SK-N-SH (cell line): ENCODE measurements at regions not wholly inside any gene's neighbourhood (a gene's known extent, or its start where the extent isn't known, plus 50 kb on each side); places are given as distances from the start of the nearest gene placed in this dataset.

Experiments used
- CTCF ChIA-PET: fragments of 300-600, 350-600 bp; formaldehyde crosslinking; extraction: SDS; loops from one replicate; lab custom pipeline; 2021; lab: Yijun Ruan, JAX
- POLR2A ChIA-PET: fragments of 350-600 bp; sonication (Branson Sonifier 250); formaldehyde crosslinking; extraction: SDS; loops from one replicate; lab custom pipeline; 2020; ENCODE audit warnings: antibody characterized with exemption, inconsistent platforms; lab: Yijun Ruan, JAX
- DNase-seq: peaks from one replicate; pipeline ENCODE4 v3.0.0; 2012
- H2AFZ ChIP-seq: fragments of 200-600 bp; sonication (generic); 2 replicates; pipeline ENCODE4 v1.8.1; 2016; ENCODE audit warnings: antibody characterized with exemption, mild to moderate bottlenecking, low read depth
- H3F3A ChIP-seq: fragments of 200-600 bp; sonication (generic); replicated peaks from 2 replicates; pipeline ENCODE3; 2016; ENCODE audit warnings: antibody characterized with exemption, mild to moderate bottlenecking; ENCODE audit not compliant: insufficient read depth
- H3K27ac ChIP-seq, 2 experiments: fragments of 200-500 bp in 1 of 2; fragments of 200-600 bp in 1 of 2; sonication (Bioruptor generic) in 1 of 2; sonication (generic), shearing (Covaris generic) in 1 of 2; 2 replicates each; pipeline versions ENCODE4 v1.5.1 to v1.6.1; 2014 to 2016; ENCODE audit warnings: low read depth in 2 of 2, inconsistent platforms in 1 of 2, low read length in 1 of 2, mild to moderate bottlenecking in 1 of 2, mixed read lengths in 1 of 2
- H3K27me3 ChIP-seq: fragments of 200-600 bp; sonication (generic), shearing (Covaris generic); 2 replicates; pipeline ENCODE4 v1.6.1; 2016; ENCODE audit warnings: mixed run types; ENCODE audit not compliant: insufficient read depth
- H3K36me3 ChIP-seq, 2 experiments: fragments of 200-500 bp in 1 of 2; fragments of 200-600 bp in 1 of 2; sonication (Bioruptor generic) in 1 of 2; sonication (generic) in 1 of 2; replicated peaks in 1 of 2; 2 replicates each; pipeline versions ENCODE3 to v1.5.1; 2014 to 2016; ENCODE audit warnings: low read length in 1 of 2, mild to moderate bottlenecking in 1 of 2; ENCODE audit not compliant: insufficient read depth in 2 of 2, control insufficient read depth in 1 of 2
- H3K4me1 ChIP-seq, 2 experiments: fragments of 200-500 bp in 1 of 2; fragments of 200-600 bp in 1 of 2; sonication (Bioruptor generic) in 1 of 2; sonication (generic), shearing (Covaris generic) in 1 of 2; 2 replicates each; pipeline versions ENCODE4 v1.5.1 to v1.6.1; 2014 to 2016; ENCODE audit warnings: low read depth in 1 of 2, low read length in 1 of 2, mixed run types in 1 of 2; ENCODE audit not compliant: insufficient read depth in 2 of 2, control insufficient read depth in 1 of 2
- H3K4me2 ChIP-seq: fragments of 200-600 bp; sonication (generic), shearing (Covaris generic); 2 replicates; pipeline ENCODE4 v1.6.1; 2017; ENCODE audit warnings: mixed run types
- H3K4me3 ChIP-seq, 2 experiments: fragments of 200-500 bp in 1 of 2; fragments of 200-600 bp in 1 of 2; sonication (Bioruptor generic) in 1 of 2; sonication (generic), shearing (Covaris generic) in 1 of 2; 2 replicates each; pipeline versions ENCODE4 v1.5.1 to v1.8.1; 2014 to 2016; ENCODE audit warnings: low read depth in 2 of 2, inconsistent platforms in 1 of 2, low read length in 1 of 2, mild to moderate bottlenecking in 1 of 2, mixed read lengths in 1 of 2, moderate library complexity in 1 of 2
- H3K79me2 ChIP-seq: fragments of 200-600 bp; sonication (generic); 2 replicates; pipeline ENCODE4 v1.8.1; 2017; ENCODE audit warnings: mild to moderate bottlenecking; ENCODE audit not compliant: insufficient read depth
- H3K9ac ChIP-seq: fragments of 200-600 bp; sonication (generic); 2 replicates; pipeline ENCODE4 v1.6.1; 2017; ENCODE audit warnings: mixed run types
- H3K9me2 ChIP-seq: fragments of 200-600 bp; sonication (generic); 2 replicates; pipeline ENCODE4 v1.6.1; 2017; ENCODE audit warnings: mixed run types
- H3K9me3 ChIP-seq: fragments of 200-600 bp; sonication (generic); 2 replicates; pipeline ENCODE4 v1.6.1; 2017; ENCODE audit warnings: mixed run types, mild to moderate bottlenecking, moderate library complexity
- H4K20me1 ChIP-seq: fragments of 200-600 bp; sonication (generic); 2 replicates; pipeline ENCODE4 v1.6.1; 2017; ENCODE audit warnings: mild to moderate bottlenecking, mixed run types; ENCODE audit not compliant: insufficient read depth
- EP300 ChIP-seq, 2 experiments: IDR thresholded peaks; 2 replicates each; pipeline versions ENCODE4 v1.4.0 to v1.6.1; 2012; ENCODE audit warnings: borderline replicate concordance in 1 of 2, low read depth in 1 of 2, low read length in 1 of 2
- EZH2phosphoT487 ChIP-seq: fragments of 200-600 bp; sonication (generic); IDR thresholded peaks from 2 replicates; pipeline ENCODE4 v1.6.1; 2017; ENCODE audit warnings: low read depth, mixed run types, mild to moderate bottlenecking, antibody characterized with exemption, moderate library complexity, borderline replicate concordance
- GATA2 ChIP-seq: sonication (generic); formaldehyde crosslinking; IDR thresholded peaks from 2 replicates; pipeline ENCODE4 v1.5.0; 2020; ENCODE audit warnings: mild to moderate bottlenecking, missing genetic modification reagents
- RAD21 ChIP-seq: IDR thresholded peaks from 2 replicates; pipeline ENCODE4 v1.6.1; 2012; ENCODE audit warnings: mild to moderate bottlenecking, low read length
- RFX5 ChIP-seq: IDR thresholded peaks from 2 replicates; pipeline ENCODE4 v1.6.1; 2012; ENCODE audit warnings: mild to moderate bottlenecking, improper control_type of control experiment, low read length
- SIN3A ChIP-seq: IDR thresholded peaks from 2 replicates; pipeline ENCODE4 v1.6.1; 2012; ENCODE audit warnings: low read depth, mild to moderate bottlenecking, low read length, moderate library complexity, borderline replicate concordance
- SMC3 ChIP-seq: IDR thresholded peaks from 2 replicates; pipeline ENCODE4 v1.6.1; 2012; ENCODE audit warnings: low read depth, low read length, improper control_type of control experiment
- TEAD4 ChIP-seq: IDR thresholded peaks from 2 replicates; pipeline ENCODE4 v1.4.0; 2012; ENCODE audit warnings: mild to moderate bottlenecking, borderline replicate concordance; ENCODE audit not compliant: insufficient read depth
- USF1 ChIP-seq: IDR thresholded peaks from 2 replicates; pipeline ENCODE4 v1.4.0; 2012; ENCODE audit warnings: low read depth, borderline replicate concordance
- WGBS: methylation state at CpG from one replicate; pipeline ENCODE4 v1.1.6; 2017; ENCODE audit warnings: low lambda C conversion rate; 5-methylcytosine and 5-hydroxymethylcytosine counted together
- TF ChIP-seq, protein P1 (sequence below): IDR thresholded peaks from 2 replicates; pipeline ENCODE4 v1.6.1; 2012; ENCODE audit warnings: mild to moderate bottlenecking, low read depth, low read length, moderate library complexity
- TF ChIP-seq, protein P2 (sequence below): IDR thresholded peaks from 2 replicates; pipeline ENCODE4; 2012

DNA sequence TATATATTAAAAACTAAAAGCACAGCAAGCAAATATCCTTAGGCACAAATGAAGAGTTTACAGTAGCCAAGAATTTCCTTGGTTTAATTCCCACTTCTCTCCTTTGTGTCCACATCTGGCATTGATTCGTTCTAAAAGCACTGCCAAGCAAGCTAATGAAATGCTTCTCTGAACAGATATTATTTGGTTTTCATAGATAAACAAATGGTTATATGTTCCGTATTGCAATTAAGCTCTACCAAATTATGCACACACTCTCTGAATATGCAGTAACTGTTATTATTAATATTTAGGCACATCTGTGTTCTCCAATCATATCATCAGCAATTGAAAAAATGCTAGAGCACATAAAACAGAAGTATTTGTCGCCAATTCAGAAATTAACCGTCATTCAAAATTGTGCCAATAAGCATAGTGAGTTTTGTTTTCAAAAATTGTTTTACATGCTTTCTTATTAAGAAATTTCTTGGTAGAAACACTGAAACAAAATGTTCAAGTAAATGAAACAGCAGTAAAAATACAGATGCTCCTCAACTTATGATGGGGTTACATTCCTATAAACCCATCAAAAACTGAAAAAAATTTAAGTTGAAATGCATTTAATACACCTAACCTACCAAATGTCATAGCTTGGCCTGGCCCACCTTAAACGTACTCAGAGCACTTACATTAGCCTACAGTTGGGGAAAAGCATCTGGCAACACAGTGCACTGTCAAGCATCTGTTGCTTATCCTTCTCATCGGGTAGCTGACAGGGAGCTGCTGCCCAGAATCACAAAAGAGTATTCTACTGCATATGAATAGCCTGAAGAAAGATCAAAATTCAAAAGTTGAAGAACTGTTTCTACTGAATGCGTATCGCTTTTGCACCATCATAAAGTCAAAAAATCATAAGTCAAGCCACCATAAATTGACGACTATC, 2134.7 kb downstream of the PCDH9 start (continued):
- TF ChIP-seq USF1 (no peak), SIN3A (no peak), RFX5 (no peak), SMC3 (no peak)
- TF ChIP-seq, protein P1, sequence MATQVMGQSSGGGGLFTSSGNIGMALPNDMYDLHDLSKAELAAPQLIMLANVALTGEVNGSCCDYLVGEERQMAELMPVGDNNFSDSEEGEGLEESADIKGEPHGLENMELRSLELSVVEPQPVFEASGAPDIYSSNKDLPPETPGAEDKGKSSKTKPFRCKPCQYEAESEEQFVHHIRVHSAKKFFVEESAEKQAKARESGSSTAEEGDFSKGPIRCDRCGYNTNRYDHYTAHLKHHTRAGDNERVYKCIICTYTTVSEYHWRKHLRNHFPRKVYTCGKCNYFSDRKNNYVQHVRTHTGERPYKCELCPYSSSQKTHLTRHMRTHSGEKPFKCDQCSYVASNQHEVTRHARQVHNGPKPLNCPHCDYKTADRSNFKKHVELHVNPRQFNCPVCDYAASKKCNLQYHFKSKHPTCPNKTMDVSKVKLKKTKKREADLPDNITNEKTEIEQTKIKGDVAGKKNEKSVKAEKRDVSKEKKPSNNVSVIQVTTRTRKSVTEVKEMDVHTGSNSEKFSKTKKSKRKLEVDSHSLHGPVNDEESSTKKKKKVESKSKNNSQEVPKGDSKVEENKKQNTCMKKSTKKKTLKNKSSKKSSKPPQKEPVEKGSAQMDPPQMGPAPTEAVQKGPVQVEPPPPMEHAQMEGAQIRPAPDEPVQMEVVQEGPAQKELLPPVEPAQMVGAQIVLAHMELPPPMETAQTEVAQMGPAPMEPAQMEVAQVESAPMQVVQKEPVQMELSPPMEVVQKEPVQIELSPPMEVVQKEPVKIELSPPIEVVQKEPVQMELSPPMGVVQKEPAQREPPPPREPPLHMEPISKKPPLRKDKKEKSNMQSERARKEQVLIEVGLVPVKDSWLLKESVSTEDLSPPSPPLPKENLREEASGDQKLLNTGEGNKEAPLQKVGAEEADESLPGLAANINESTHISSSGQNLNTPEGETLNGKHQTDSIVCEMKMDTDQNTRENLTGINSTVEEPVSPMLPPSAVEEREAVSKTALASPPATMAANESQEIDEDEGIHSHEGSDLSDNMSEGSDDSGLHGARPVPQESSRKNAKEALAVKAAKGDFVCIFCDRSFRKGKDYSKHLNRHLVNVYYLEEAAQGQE: no peak

- WGBS: 75% methylated on average over 3 of the region's 3 CpGs
These were observed 2136.8 kb downstream of the PCDH9 start for GRCh38 chr13:65093357-65093756.

GRCh38 chr13:65091031-65091430, 2139.1 kb downstream of the PCDH9 start:
- Histone ChIP-seq H3F3A (no peaks in the 10 kb centered on the region), H2AFZ (no peak overlapping the region), H3K36me3 (no peaks in the 10 kb centered on the region), H3K27me3 (no peaks in the 10 kb centered on the region), H3K4me2 (no peak overlapping the region), H3K4me1 (peaks cover 0 to 12% of the 10 kb centered on the region in 2 experiments; a peak in 2 of 4 replicates), H3K79me2 (no peaks in the 10 kb centered on the region), H3K9ac (no peak overlapping the region), H3K9me3 (no peaks in the 10 kb centered on the region), H3K27ac (no peak overlapping the region), H3K9me2 (no peaks in the 10 kb centered on the region), H4K20me1 (no peaks in the 10 kb centered on the region), H3K4me3 (no peak overlapping the region)
- POLR2A ChIA-PET: no interaction called here
- CTCF ChIA-PET: no interaction called here
- WGBS: 56% methylated on average over 2 of the region's 2 CpGs
- TF ChIP-seq, protein P2, sequence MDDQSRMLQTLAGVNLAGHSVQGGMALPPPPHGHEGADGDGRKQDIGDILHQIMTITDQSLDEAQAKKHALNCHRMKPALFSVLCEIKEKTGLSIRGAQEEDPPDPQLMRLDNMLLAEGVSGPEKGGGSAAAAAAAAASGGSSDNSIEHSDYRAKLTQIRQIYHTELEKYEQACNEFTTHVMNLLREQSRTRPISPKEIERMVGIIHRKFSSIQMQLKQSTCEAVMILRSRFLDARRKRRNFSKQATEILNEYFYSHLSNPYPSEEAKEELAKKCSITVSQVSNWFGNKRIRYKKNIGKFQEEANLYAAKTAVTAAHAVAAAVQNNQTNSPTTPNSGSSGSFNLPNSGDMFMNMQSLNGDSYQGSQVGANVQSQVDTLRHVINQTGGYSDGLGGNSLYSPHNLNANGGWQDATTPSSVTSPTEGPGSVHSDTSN: no peak
- TF ChIP-seq USF1: no peak
- TF ChIP-seq EZH2phosphoT487: no peak
- no peak for DNase-seq

More at GRCh38 chr13:65093357-65093756, 2136.8 kb downstream of the PCDH9 start:
- ChIA-PET POLR2A (no interaction called here), CTCF (interaction anchor here (1.3 kb wide), 2 partner anchors 12 to 621 kb away, joined by 3 to 4 read pairs; no protein-coding TSS in a partner anchor)
- H3K4me2 ChIP-seq: no peak overlapping the region
- no peaks in the 10 kb centered on the region for H3K36me3 ChIP-seq
- H3K27me3 ChIP-seq: no peaks in the 10 kb centered on the region
- H3K9ac ChIP-seq: no peak overlapping the region
- no peak overlapping the region for H3K27ac ChIP-seq
- no peak overlapping the region for H3K4me3 ChIP-seq
- H3F3A ChIP-seq: no peaks in the 10 kb centered on the region
- TF ChIP-seq RAD21 (peak; percentile 20; the same call in 1 of the 2 replicates), TEAD4 (no peak), EP300 (IDR thresholded peaks at IDR 0.05; ENCODE audit: borderline replicate concordance in 1 of 2, low read depth in 1 of 2, low read length in 1 of 2) (peak in 1 of 2 experiments; percentile 51; a peak in 1 of 4 replicates), GATA2 (CRISPR knock-in tag) (peak; percentile 80)
- H3K79me2 ChIP-seq: no peaks in the 10 kb centered on the region
- H3K4me1 ChIP-seq: peaks cover 0 to 12% of the 10 kb centered on the region in 2 experiments; a peak in 2 of 4 replicates
- no peaks in the 10 kb centered on the region for H3K9me3 ChIP-seq
- H2AFZ ChIP-seq: no peak overlapping the region
- no peaks in the 10 kb centered on the region for H4K20me1 ChIP-seq
- H3K9me2 ChIP-seq: no peaks in the 10 kb centered on the region
- peak; percentile 15 for DNase-seq
